HEK293 (cell line): ENCODE measurements at regions not wholly inside any gene's neighbourhood (a gene's known extent, or its start where the extent isn't known, plus 50 kb on each side); places are given as distances from the start of the nearest gene placed in this dataset.

Experiments
- CTCF ChIA-PET: fragments of 350-600 bp; formaldehyde crosslinking; extraction: SDS; loops from one replicate; lab custom pipeline; 2021; ENCODE audit warnings: antibody characterized with exemption; lab: Yijun Ruan, JAX
- POLR2A ChIA-PET: fragments of 300-600 bp; formaldehyde crosslinking; extraction: SDS; loops from one replicate; lab custom pipeline; 2020; ENCODE audit warnings: antibody characterized with exemption, inconsistent platforms; lab: Yijun Ruan, JAX
- H3K27ac ChIP-seq: fragments of 200-500 bp; sonication (Bioruptor generic); 2 replicates; pipeline ENCODE4 v1.5.1; 2014; ENCODE audit warnings: low read depth, low read length, control low read depth, inconsistent platforms; ENCODE audit errors: extremely low read depth
- H3K36me3 ChIP-seq, 2 experiments: fragments of 200-500 bp in 1 of 2; sonication (Bioruptor generic) in 1 of 2; 1 replicate in 1 of 2; 2 replicates in 1 of 2; pipeline ENCODE4 v1.5.1; 2014 to 2017; ENCODE audit warnings: inconsistent platforms in 2 of 2, low read length in 2 of 2; ENCODE audit not compliant: control insufficient read depth in 2 of 2, insufficient read depth in 1 of 2
- H3K4me1 ChIP-seq: fragments of 200-500 bp; sonication (Bioruptor generic); 2 replicates; pipeline ENCODE4 v1.5.1; 2014; ENCODE audit warnings: mild to moderate bottlenecking, low read length, inconsistent platforms; ENCODE audit not compliant: control insufficient read depth, insufficient read depth
- H3K4me3 ChIP-seq: 2 replicates; pipeline ENCODE4 v1.5.1; 2011; ENCODE audit warnings: low read depth, mild to moderate bottlenecking, control low read depth, low read length, moderate library complexity
- H3K9me3 ChIP-seq: fragments of 200-500 bp; sonication (Bioruptor generic); 2 replicates; pipeline ENCODE4 v1.5.1; 2014; ENCODE audit warnings: low read depth, low read length, inconsistent platforms; ENCODE audit not compliant: control insufficient read depth, insufficient read depth
- BCL11A ChIP-seq: fragments of 450-650 bp; formaldehyde crosslinking; IDR thresholded peaks from 2 replicates; pipeline ENCODE4 v1.5.1; 2016; ENCODE audit warnings: low read depth, missing biosample characterization, missing genetic modification characterization
- EGR2 ChIP-seq: fragments of 450-650 bp; formaldehyde crosslinking; IDR thresholded peaks from 2 replicates; pipeline ENCODE4 v1.5.1; 2016; ENCODE audit warnings: low read depth, missing biosample characterization, missing genetic modification characterization
- MEIS1 ChIP-seq: sonication (generic); formaldehyde crosslinking; IDR thresholded peaks from 2 replicates; pipeline ENCODE4 v1.8.1; 2022; ENCODE audit warnings: missing genetic modification reagents, mild to moderate bottlenecking, borderline replicate concordance
- SCRT1 ChIP-seq: fragments of 450-650 bp; formaldehyde crosslinking; IDR thresholded peaks from 2 replicates; pipeline ENCODE4 v1.5.1; 2016; ENCODE audit warnings: missing biosample characterization, missing genetic modification characterization, borderline replicate concordance
- ZFP3 ChIP-seq: fragments of 450-650 bp; formaldehyde crosslinking; IDR thresholded peaks from 2 replicates; pipeline ENCODE4 v1.5.1; 2016; ENCODE audit warnings: low read depth, missing biosample characterization, missing genetic modification characterization
- ZNF10 ChIP-seq: fragments of 450-650 bp; formaldehyde crosslinking; IDR thresholded peaks from 2 replicates; pipeline ENCODE4 v1.5.1; 2017; ENCODE audit warnings: missing biosample characterization, missing genetic modification characterization
- ZNF239 ChIP-seq: fragments of 450-650 bp; formaldehyde crosslinking; IDR thresholded peaks from 2 replicates; pipeline ENCODE4 v1.5.1; 2016; ENCODE audit warnings: missing biosample characterization, missing genetic modification characterization
- ZNF394 ChIP-seq: fragments of 450-650 bp; formaldehyde crosslinking; IDR thresholded peaks from 2 replicates; pipeline ENCODE4 v1.5.1; 2016; ENCODE audit warnings: missing biosample characterization, missing genetic modification characterization, mild to moderate bottlenecking, moderate library complexity, borderline replicate concordance
- ZNF433 ChIP-seq: fragments of 450-650 bp; formaldehyde crosslinking; IDR thresholded peaks from 2 replicates; pipeline ENCODE4 v1.5.1; 2016; ENCODE audit warnings: missing biosample characterization, missing genetic modification characterization, low read depth
- ZNF529 ChIP-seq: fragments of 450-650 bp; formaldehyde crosslinking; IDR thresholded peaks from 2 replicates; pipeline ENCODE4 v1.5.1; 2017; ENCODE audit warnings: missing genetic modification characterization, missing biosample characterization; ENCODE audit not compliant: insufficient replicate concordance
- ZNF561 ChIP-seq: fragments of 450-650 bp; IDR thresholded peaks from 2 replicates; pipeline ENCODE4 v1.5.1; 2018; ENCODE audit warnings: missing biosample characterization, missing genetic modification characterization, borderline replicate concordance
- ZNF747 ChIP-seq: fragments of 450-650 bp; formaldehyde crosslinking; IDR thresholded peaks from 2 replicates; pipeline ENCODE4 v1.5.1; 2016; ENCODE audit warnings: missing biosample characterization, missing genetic modification characterization
- ZNF837 ChIP-seq: fragments of 450-650 bp; formaldehyde crosslinking; IDR thresholded peaks from 2 replicates; pipeline ENCODE4 v1.5.1; 2016; ENCODE audit warnings: missing biosample characterization, missing genetic modification characterization
- TF ChIP-seq, protein P1 (sequence below): fragments of 450-650 bp; formaldehyde crosslinking; IDR thresholded peaks from 2 replicates; pipeline ENCODE4 v1.5.1; 2017; ENCODE audit warnings: missing biosample characterization, missing genetic modification characterization
- TF ChIP-seq, protein P2 (sequence below): fragments of 450-650 bp; formaldehyde crosslinking; IDR thresholded peaks from 2 replicates; pipeline ENCODE4 v1.5.1; 2016; ENCODE audit warnings: missing biosample characterization, missing genetic modification characterization
- TF ChIP-seq, protein P3 (sequence below): fragments of 450-650 bp; formaldehyde crosslinking; IDR thresholded peaks from 2 replicates; pipeline ENCODE4 v1.5.1; 2017; ENCODE audit warnings: missing biosample characterization, missing genetic modification characterization
- TF ChIP-seq, protein P4 (sequence below): fragments of 450-650 bp; formaldehyde crosslinking; IDR thresholded peaks from 2 replicates; pipeline ENCODE4 v1.5.1; 2016; ENCODE audit warnings: missing biosample characterization, missing genetic modification characterization
- TF ChIP-seq, protein P5 (sequence below): fragments of 450-650 bp; formaldehyde crosslinking; IDR thresholded peaks from 2 replicates; pipeline ENCODE4 v1.5.1; 2017; ENCODE audit warnings: missing biosample characterization, missing genetic modification characterization

DNA sequence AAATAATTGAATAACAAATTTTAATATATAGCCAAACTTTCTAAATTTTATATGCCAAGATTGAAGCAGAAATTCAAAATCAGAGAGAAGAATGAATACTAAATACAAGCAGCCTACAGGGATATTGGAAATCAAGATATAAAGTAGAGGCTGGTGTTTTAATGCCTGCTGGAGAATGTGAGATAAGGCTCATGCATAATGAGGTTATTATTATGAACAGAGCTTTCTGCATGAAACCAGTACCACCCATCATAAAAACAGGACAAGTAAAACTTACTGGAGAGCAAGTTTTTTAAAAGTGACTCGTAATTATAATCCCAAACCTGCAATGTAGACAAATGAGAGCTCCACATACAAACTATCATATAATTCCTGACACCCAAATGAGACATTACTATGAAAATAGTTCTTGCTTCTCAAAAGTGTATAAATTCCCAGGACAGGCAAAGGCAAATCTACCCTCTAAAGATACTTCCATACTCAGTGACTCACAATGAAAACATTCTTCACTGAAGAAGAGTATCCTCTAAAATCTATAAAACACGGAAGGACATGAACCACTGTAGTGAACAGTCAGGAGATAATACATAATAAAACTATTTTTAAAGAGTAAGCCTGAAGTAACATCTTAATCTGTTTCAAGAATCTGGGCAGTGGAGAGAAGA is 532.0 kb upstream of the GRAMD2B start:
- no peaks in the 10 kb centered on the region for H3K36me3 ChIP-seq
- ChIA-PET CTCF (no interaction called here), POLR2A (no interaction called here)
- no peak overlapping the region for H3K4me3 ChIP-seq
- TF ChIP-seq ZNF10 (no peak), ZNF837 (tag by site-specific recombination) (no peak)
- TF ChIP-seq, protein P1, sequence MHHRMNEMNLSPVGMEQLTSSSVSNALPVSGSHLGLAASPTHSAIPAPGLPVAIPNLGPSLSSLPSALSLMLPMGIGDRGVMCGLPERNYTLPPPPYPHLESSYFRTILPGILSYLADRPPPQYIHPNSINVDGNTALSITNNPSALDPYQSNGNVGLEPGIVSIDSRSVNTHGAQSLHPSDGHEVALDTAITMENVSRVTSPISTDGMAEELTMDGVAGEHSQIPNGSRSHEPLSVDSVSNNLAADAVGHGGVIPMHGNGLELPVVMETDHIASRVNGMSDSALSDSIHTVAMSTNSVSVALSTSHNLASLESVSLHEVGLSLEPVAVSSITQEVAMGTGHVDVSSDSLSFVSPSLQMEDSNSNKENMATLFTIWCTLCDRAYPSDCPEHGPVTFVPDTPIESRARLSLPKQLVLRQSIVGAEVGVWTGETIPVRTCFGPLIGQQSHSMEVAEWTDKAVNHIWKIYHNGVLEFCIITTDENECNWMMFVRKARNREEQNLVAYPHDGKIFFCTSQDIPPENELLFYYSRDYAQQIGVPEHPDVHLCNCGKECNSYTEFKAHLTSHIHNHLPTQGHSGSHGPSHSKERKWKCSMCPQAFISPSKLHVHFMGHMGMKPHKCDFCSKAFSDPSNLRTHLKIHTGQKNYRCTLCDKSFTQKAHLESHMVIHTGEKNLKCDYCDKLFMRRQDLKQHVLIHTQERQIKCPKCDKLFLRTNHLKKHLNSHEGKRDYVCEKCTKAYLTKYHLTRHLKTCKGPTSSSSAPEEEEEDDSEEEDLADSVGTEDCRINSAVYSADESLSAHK (tag by site-specific recombination) = no peak
- TF ChIP-seq, protein P2, sequence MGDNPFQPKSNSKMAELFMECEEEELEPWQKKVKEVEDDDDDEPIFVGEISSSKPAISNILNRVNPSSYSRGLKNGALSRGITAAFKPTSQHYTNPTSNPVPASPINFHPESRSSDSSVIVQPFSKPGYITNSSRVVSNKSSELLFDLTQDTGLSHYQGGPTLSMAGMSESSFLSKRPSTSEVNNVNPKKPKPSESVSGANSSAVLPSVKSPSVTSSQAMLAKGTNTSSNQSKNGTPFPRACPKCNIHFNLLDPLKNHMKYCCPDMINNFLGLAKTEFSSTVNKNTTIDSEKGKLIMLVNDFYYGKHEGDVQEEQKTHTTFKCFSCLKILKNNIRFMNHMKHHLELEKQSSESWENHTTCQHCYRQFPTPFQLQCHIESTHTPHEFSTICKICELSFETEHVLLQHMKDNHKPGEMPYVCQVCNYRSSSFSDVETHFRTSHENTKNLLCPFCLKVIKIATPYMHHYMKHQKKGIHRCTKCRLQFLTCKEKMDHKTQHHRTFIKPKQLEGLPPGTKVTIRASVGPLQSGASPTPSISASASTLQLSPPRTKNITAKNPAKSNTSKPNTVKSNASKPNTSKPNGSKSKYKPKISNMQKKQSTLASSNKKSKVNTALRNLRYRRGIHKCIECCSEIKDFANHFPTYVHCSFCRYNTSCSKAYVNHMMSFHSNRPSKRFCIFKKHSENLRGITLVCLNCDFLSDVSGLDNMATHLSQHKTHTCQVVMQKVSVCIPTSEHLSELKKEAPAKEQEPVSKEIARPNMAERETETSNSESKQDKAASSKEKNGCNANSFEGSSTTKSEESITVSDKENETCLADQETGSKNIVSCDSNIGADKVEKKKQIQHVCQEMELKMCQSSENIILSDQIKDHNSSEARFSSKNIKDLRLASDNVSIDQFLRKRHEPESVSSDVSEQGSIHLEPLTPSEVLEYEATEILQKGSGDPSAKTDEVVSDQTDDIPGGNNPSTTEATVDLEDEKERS (tag by site-specific recombination) = no peak
- TF ChIP-seq, all 188 proteins: peak for 0
- H3K9me3 ChIP-seq = no peaks in the 10 kb centered on the region
- H3K4me1 ChIP-seq = peaks cover 12% of the 10 kb centered on the region; the same call in 1 of the 2 replicates
- H3K27ac ChIP-seq = no peak overlapping the region

DNA sequence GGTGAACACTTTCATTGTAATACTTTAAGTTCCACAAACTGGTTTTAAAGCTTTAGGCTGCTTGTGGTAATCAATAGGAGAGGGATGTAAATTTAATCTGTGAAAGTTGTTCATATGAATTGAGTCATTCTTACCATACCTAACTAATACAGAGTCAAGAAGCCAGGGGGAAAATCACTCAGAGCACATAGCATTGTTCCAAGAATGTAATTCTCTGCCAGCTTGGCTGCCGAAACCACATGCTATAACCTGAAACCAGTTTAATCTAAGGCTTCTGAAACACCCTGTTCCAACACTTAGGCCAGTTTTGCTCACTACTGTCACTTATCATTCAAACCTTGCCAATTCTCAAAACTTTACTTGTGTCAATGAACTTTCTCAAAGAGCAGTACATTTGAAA is 528.8 kb upstream of the GRAMD2B start:
- H3K9me3 ChIP-seq = no peaks in the 10 kb centered on the region
- peaks cover 24% of the 10 kb centered on the region for H3K4me1 ChIP-seq
- CTCF ChIA-PET = interaction anchor here (0.7 kb wide), 1 partner anchor 649 kb away, joined by 3 read pairs; no protein-coding TSS in a partner anchor
- POLR2A ChIA-PET = no interaction called here
- H3K27ac ChIP-seq = no peak overlapping the region
- H3K4me3 ChIP-seq = no peak overlapping the region
- no peaks in the 10 kb centered on the region for H3K36me3 ChIP-seq
- TF ChIP-seq, protein P3, sequence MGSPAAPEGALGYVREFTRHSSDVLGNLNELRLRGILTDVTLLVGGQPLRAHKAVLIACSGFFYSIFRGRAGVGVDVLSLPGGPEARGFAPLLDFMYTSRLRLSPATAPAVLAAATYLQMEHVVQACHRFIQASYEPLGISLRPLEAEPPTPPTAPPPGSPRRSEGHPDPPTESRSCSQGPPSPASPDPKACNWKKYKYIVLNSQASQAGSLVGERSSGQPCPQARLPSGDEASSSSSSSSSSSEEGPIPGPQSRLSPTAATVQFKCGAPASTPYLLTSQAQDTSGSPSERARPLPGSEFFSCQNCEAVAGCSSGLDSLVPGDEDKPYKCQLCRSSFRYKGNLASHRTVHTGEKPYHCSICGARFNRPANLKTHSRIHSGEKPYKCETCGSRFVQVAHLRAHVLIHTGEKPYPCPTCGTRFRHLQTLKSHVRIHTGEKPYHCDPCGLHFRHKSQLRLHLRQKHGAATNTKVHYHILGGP (tag by site-specific recombination) = no peak
- TF ChIP-seq ZNF561 (no peak), ZNF529 (tag by site-specific recombination) (no peak), ZNF433 (tag by site-specific recombination) (no peak), BCL11A (no peak), MEIS1 (CRISPR knock-in tag) (no peak), SCRT1 (tag by site-specific recombination) (no peak), ZFP3 (tag by site-specific recombination) (no peak), ZNF747 (tag by site-specific recombination) (no peak), ZNF394 (no peak), EGR2 (tag by site-specific recombination) (no peak), ZNF239 (tag by site-specific recombination) (no peak)
- TF ChIP-seq, protein P2 (tag by site-specific recombination) = no peak
- TF ChIP-seq, protein P4, sequence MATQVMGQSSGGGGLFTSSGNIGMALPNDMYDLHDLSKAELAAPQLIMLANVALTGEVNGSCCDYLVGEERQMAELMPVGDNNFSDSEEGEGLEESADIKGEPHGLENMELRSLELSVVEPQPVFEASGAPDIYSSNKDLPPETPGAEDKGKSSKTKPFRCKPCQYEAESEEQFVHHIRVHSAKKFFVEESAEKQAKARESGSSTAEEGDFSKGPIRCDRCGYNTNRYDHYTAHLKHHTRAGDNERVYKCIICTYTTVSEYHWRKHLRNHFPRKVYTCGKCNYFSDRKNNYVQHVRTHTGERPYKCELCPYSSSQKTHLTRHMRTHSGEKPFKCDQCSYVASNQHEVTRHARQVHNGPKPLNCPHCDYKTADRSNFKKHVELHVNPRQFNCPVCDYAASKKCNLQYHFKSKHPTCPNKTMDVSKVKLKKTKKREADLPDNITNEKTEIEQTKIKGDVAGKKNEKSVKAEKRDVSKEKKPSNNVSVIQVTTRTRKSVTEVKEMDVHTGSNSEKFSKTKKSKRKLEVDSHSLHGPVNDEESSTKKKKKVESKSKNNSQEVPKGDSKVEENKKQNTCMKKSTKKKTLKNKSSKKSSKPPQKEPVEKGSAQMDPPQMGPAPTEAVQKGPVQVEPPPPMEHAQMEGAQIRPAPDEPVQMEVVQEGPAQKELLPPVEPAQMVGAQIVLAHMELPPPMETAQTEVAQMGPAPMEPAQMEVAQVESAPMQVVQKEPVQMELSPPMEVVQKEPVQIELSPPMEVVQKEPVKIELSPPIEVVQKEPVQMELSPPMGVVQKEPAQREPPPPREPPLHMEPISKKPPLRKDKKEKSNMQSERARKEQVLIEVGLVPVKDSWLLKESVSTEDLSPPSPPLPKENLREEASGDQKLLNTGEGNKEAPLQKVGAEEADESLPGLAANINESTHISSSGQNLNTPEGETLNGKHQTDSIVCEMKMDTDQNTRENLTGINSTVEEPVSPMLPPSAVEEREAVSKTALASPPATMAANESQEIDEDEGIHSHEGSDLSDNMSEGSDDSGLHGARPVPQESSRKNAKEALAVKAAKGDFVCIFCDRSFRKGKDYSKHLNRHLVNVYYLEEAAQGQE (tag by site-specific recombination) = no peak
- TF ChIP-seq, protein P5, sequence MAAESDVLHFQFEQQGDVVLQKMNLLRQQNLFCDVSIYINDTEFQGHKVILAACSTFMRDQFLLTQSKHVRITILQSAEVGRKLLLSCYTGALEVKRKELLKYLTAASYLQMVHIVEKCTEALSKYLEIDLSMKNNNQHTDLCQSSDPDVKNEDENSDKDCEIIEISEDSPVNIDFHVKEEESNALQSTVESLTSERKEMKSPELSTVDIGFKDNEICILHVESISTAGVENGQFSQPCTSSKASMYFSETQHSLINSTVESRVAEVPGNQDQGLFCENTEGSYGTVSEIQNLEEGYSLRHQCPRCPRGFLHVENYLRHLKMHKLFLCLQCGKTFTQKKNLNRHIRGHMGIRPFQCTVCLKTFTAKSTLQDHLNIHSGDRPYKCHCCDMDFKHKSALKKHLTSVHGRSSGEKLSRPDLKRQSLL (tag by site-specific recombination) = no peak
